ENCODE measurements at regions not wholly inside any gene's neighbourhood (a gene's known extent, or its start where the extent isn't known, plus 50 kb on each side); places are given as distances from the start of the nearest gene placed in this dataset.

GRCh38 chr3:178479860-178480259 is 56.4 kb upstream of the KCNMB2 start:
- Histone ChIP-seq H3K9me3 (replicated peaks; ENCODE audit: insufficient read depth, low read length) (no peaks in the 10 kb centered on the region), H3K79me2 (ENCODE audit: low read length) (no peaks in the 10 kb centered on the region), H3K27me3 (replicated peaks; ENCODE audit: insufficient read depth, low read length) (no peaks in the 10 kb centered on the region), H3K36me3 (replicated peaks; ENCODE audit: insufficient read depth, low read length) (no peaks in the 10 kb centered on the region), H3K9ac (ENCODE audit: low read length) (no peak overlapping the region), H4K20me1 (ENCODE audit: insufficient read depth, low read length) (no peaks in the 10 kb centered on the region), H3F3A (ENCODE audit: insufficient read depth, low read length) (no peaks in the 10 kb centered on the region), H3K4me2 (ENCODE audit: low read depth, low read length) (no peak overlapping the region), H3K9me2 (replicated peaks; ENCODE audit: insufficient read depth, low read length) (no peaks in the 10 kb centered on the region), H3K4me1 (ENCODE audit: low read length) (no peaks in the 10 kb centered on the region), H3K4me3 (ENCODE audit: low read length) (no peak overlapping the region), H2AFZ (ENCODE audit: low read length) (no peak overlapping the region), H3K27ac (ENCODE audit: low read length) (no peak overlapping the region)
- no peak for TF ChIP-seq CTCF (IDR thresholded peaks at IDR 0.05; ENCODE audit: low read length)
- no peak for TF ChIP-seq EZH2 (optimal IDR thresholded peaks at IDR 0.05; ENCODE audit: low read depth, low read length)
- TF ChIP-seq EZH2phosphoT487 (IDR thresholded peaks at IDR 0.05; ENCODE audit: low read length) = no peak
- no peak for DNase-seq

- Histone ChIP-seq H3K79me2 (ENCODE audit: low read length) (no peaks in the 10 kb centered on the region), H3K9me3 (replicated peaks; ENCODE audit: insufficient read depth, low read length) (no peaks in the 10 kb centered on the region), H3K4me1 (ENCODE audit: low read length) (no peaks in the 10 kb centered on the region), H3K9me2 (replicated peaks; ENCODE audit: insufficient read depth, low read length) (no peaks in the 10 kb centered on the region), H3K36me3 (replicated peaks; ENCODE audit: insufficient read depth, low read length) (no peaks in the 10 kb centered on the region), H3K4me3 (ENCODE audit: low read length) (no peak overlapping the region), H3K4me2 (ENCODE audit: low read depth, low read length) (no peak overlapping the region), H3K9ac (ENCODE audit: low read length) (no peak overlapping the region), H3F3A (ENCODE audit: insufficient read depth, low read length) (no peaks in the 10 kb centered on the region), H2AFZ (ENCODE audit: low read length) (no peak overlapping the region), H3K27ac (ENCODE audit: low read length) (no peak overlapping the region), H4K20me1 (ENCODE audit: insufficient read depth, low read length) (no peaks in the 10 kb centered on the region), H3K27me3 (replicated peaks; ENCODE audit: insufficient read depth, low read length) (no peaks in the 10 kb centered on the region)
- DNase-seq = no peak
- TF ChIP-seq EZH2 (optimal IDR thresholded peaks at IDR 0.05; ENCODE audit: low read depth, low read length) = no peak
- no peak for TF ChIP-seq EZH2phosphoT487 (IDR thresholded peaks at IDR 0.05; ENCODE audit: low read length)
- TF ChIP-seq CTCF (IDR thresholded peaks at IDR 0.05; ENCODE audit: low read length) = no peak
These were observed 56.0 kb upstream of the KCNMB2 start for GRCh38 chr3:178480274-178480673.

GRCh38 chr3:178480795-178481194 is 55.4 kb upstream of the KCNMB2 start:
- Histone ChIP-seq H3K27me3 (replicated peaks; ENCODE audit: insufficient read depth, low read length) (no peaks in the 10 kb centered on the region), H3K27ac (ENCODE audit: low read length) (no peak overlapping the region)

More at GRCh38 chr3:178480795-178481194, 55.4 kb upstream of the KCNMB2 start:
- Histone ChIP-seq H4K20me1 (ENCODE audit: insufficient read depth, low read length) (no peaks in the 10 kb centered on the region), H3K79me2 (ENCODE audit: low read length) (no peaks in the 10 kb centered on the region), H3K36me3 (replicated peaks; ENCODE audit: insufficient read depth, low read length) (no peaks in the 10 kb centered on the region), H3K9me2 (replicated peaks; ENCODE audit: insufficient read depth, low read length) (no peaks in the 10 kb centered on the region), H3K4me2 (ENCODE audit: low read depth, low read length) (no peak overlapping the region), H2AFZ (ENCODE audit: low read length) (no peak overlapping the region), H3K9me3 (replicated peaks; ENCODE audit: insufficient read depth, low read length) (no peaks in the 10 kb centered on the region), H3K4me1 (ENCODE audit: low read length) (no peaks in the 10 kb centered on the region), H3K9ac (ENCODE audit: low read length) (no peak overlapping the region), H3F3A (ENCODE audit: insufficient read depth, low read length) (no peaks in the 10 kb centered on the region), H3K4me3 (ENCODE audit: low read length) (no peak overlapping the region)
- no peak for DNase-seq
- TF ChIP-seq EZH2phosphoT487 (IDR thresholded peaks at IDR 0.05; ENCODE audit: low read length) = no peak
- TF ChIP-seq EZH2 (optimal IDR thresholded peaks at IDR 0.05; ENCODE audit: low read depth, low read length) = no peak
- TF ChIP-seq CTCF (IDR thresholded peaks at IDR 0.05; ENCODE audit: low read length) = no peak

Measured in MM.1S (cell line).